H1 (cell line): ENCODE measurements at regions not wholly inside any gene's neighbourhood (a gene's known extent, or its start where the extent isn't known, plus 50 kb on each side); places are given as distances from the start of the nearest gene placed in this dataset.

Experiments used
- BCL11A ChIP-seq, 2 experiments: IDR thresholded peaks; one replicate each; pipeline ENCODE4 v1.6.1; 2011; ENCODE audit warnings: low read depth in 2 of 2, low read length in 2 of 2, mild to moderate bottlenecking in 2 of 2
- EGR1 ChIP-seq: IDR thresholded peaks from 2 replicates; pipeline ENCODE4 v1.6.1; 2011; ENCODE audit warnings: low read depth, low read length, borderline replicate concordance
- EP300 ChIP-seq, 2 experiments: IDR thresholded peaks; 1 replicate in 1 of 2; 2 replicates in 1 of 2; pipeline ENCODE4 v1.6.1; 2011 to 2012; ENCODE audit warnings: low read depth in 2 of 2, low read length in 2 of 2, mild to moderate bottlenecking in 2 of 2, borderline replicate concordance in 1 of 2, inconsistent platforms in 1 of 2, moderate library complexity in 1 of 2
- MAX ChIP-seq: IDR thresholded peaks from 2 replicates; pipeline ENCODE4 v1.6.1; 2012; ENCODE audit warnings: inconsistent platforms
- NANOG ChIP-seq: IDR thresholded peaks from 2 replicates; pipeline ENCODE4 v1.6.1; 2011; ENCODE audit warnings: low read length, low read depth, mild to moderate bottlenecking, inconsistent platforms; ENCODE audit not compliant: insufficient read depth, poor library complexity, severe bottlenecking
- TAF1 ChIP-seq: IDR thresholded peaks from 2 replicates; pipeline ENCODE4 v1.6.1; 2011; ENCODE audit warnings: mild to moderate bottlenecking, low read depth, low read length

- TF ChIP-seq NANOG (no peak), EP300 (IDR thresholded peaks at IDR 0.05; ENCODE audit: borderline replicate concordance in 1 of 2, low read depth in 2 of 2, low read length in 2 of 2) (no peak), MAX (no peak), BCL11A (IDR thresholded peaks at IDR 0.05; ENCODE audit: low read depth in 2 of 2, low read length in 2 of 2) (no peak), TAF1 (no peak), EGR1 (no peak)
Measured at GRCh38 chr14:30456296-30456695, 102.7 kb upstream of the G2E3 start (continued).
